GM18498 (cell line): ENCODE measurements at regions not wholly inside any gene's neighbourhood (a gene's known extent, or its start where the extent isn't known, plus 50 kb on each side); places are given as distances from the start of the nearest gene placed in this dataset.
"Not testable (repeated sequence)": the region's sequence is repeated elsewhere in the genome, so short reads cannot be mapped to it uniquely, and the experiment has no call there.

Experiments
- ATAC-seq: cut with Tn5 transposase; IDR thresholded peaks from one replicate; pipeline ENCODE4 v1.9.1; 2021; ENCODE audit warnings: mild to moderate bottlenecking, moderate library complexity; ENCODE audit not compliant: unreplicated experiment

DNA sequence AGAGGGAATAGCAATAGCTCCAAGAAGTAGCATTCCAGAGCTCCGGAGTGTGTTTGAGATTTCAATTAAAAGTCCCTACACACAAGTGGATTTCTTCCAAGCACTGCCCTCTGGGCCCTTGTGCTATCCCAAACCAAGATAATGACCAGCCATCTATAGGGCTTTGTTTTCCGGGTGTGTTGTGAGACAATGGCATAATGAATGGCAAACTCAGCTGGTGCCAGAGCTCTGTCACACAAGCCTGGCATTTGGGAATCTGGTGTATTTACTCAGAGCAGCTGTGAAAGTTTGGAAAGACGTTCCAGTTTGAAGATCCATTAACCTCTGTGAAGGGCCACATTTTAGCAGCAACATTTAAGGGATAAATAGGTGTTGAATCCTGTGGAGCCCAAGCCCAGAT lies 61.2 kb upstream of the TMTC2 start:
- ATAC-seq, result no peak

DNA sequence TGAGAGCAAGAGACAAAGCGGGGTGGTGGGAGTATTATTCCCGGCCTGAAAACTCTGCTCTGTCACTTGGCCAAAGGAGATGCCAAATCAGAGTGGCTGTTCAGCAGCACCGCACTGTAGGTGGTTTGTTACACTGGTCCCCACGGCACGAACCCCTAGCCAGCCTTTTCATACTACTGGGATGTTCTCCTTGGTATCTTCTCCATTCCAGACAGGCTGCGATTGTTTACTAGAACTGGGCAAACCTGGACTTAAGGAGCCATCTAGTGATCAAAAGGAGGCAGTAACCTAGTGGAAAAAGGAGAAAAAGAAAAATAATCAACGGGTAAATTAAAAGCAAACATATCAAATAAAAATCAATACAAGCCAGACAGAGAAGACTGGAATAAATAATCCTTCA lies 58.9 kb upstream of the TMTC2 start:
- ATAC-seq, result peak; percentile 60

DNA sequence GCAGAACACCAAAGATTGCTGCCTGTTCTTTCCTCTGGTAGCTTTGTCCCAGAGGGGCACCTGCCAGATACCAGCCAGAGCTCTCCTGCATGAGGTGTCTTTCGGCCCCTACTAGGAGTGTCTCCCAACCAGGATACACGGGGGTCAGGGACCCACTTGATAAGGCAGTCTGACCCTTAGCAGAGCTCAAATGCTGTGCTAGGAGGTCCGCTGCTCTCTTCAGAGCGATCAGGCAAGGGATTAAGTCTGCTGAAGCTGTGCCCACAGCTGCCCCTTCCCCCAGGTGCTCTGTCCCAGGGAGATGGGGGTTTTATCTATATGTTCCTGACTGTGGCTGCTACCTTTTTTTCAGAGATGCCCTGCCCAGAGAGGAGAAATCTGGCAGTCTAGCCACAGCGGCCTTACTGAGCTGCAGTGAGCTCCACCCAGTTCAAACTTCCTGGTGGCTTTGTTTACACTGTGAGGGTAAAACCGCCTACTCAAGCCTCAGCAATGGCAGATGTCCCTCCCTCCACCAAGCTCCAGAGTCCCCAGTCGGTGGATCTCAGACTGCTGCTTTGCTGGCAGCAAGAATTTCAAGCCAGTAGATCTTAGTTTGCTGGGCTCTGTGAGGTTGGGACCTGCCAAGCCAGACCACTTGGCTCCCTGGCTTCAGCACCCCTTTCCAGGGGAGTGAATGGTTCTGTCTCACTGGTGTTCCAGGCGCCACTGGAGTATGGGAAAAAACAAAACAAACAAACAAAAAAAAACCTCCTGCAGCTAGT lies 52.0 kb upstream of the TMTC2 start:
- not testable (repeated sequence) for ATAC-seq

DNA sequence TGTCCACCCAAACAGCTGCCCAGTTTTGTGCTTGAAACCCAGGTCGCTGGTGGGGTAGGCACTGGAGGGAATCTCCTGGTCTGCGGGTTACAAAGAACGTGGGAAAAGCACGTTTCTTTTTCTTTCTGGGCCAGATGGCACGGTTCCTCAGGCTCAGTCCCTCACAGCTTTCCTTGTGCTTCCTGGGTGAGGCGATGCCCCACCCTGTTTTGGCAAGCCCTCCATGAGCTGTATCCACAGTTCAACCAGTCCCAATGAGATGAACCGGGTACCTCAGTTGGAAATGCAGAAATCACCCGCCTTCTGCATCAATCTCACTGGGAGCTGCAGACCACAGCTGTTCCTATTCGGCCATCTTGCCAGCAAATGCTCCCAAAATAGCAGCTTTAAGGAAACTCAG lies 51.4 kb upstream of the TMTC2 start:
- ATAC-seq, result no peak
